ENCODE measurements at regions not wholly inside any gene's neighbourhood (a gene's known extent, or its start where the extent isn't known, plus 50 kb on each side); places are given as distances from the start of the nearest gene placed in this dataset.

DNA sequence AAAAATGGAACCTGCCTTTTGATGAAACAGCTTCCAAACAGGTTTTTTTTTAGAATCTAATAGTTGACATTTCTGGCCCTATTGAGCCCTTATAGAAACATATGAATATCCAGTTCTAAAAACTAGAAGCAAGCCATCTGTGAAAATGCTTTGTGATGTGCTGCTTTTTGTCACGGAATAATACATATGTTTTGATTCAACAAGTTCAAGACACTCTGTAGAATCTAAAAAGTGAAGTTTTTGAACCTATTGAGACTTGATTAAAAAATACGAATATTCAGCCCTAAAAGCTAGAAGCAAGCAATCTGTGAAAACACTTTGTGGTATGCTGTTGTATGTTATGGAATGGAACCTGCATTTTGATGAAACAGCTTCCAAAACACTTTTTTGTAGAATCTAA, 106.7 kb upstream of the VPREB1 start:
- no peak for DNase-seq (ENCODE audit: low read depth in 1 of 2, low spot score in 1 of 2)
- Histone ChIP-seq H3K27me3 (ENCODE audit: insufficient read depth, poor library complexity, severe bottlenecking) (no peaks in the 10 kb centered on the region), H3K4me3 (replicated peaks; ENCODE audit: insufficient read depth, low read length) (no peak overlapping the region), H3K27ac (replicated peaks) (no peak overlapping the region)
- TF ChIP-seq, protein P1, sequence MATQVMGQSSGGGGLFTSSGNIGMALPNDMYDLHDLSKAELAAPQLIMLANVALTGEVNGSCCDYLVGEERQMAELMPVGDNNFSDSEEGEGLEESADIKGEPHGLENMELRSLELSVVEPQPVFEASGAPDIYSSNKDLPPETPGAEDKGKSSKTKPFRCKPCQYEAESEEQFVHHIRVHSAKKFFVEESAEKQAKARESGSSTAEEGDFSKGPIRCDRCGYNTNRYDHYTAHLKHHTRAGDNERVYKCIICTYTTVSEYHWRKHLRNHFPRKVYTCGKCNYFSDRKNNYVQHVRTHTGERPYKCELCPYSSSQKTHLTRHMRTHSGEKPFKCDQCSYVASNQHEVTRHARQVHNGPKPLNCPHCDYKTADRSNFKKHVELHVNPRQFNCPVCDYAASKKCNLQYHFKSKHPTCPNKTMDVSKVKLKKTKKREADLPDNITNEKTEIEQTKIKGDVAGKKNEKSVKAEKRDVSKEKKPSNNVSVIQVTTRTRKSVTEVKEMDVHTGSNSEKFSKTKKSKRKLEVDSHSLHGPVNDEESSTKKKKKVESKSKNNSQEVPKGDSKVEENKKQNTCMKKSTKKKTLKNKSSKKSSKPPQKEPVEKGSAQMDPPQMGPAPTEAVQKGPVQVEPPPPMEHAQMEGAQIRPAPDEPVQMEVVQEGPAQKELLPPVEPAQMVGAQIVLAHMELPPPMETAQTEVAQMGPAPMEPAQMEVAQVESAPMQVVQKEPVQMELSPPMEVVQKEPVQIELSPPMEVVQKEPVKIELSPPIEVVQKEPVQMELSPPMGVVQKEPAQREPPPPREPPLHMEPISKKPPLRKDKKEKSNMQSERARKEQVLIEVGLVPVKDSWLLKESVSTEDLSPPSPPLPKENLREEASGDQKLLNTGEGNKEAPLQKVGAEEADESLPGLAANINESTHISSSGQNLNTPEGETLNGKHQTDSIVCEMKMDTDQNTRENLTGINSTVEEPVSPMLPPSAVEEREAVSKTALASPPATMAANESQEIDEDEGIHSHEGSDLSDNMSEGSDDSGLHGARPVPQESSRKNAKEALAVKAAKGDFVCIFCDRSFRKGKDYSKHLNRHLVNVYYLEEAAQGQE (IDR thresholded peaks at IDR 0.05; ENCODE audit: insufficient replicate concordance, low read depth) = no peak
- TF ChIP-seq SPI1 (IDR thresholded peaks at IDR 0.05; ENCODE audit: borderline replicate concordance, low read depth) = no peak
- TF ChIP-seq, protein P2, sequence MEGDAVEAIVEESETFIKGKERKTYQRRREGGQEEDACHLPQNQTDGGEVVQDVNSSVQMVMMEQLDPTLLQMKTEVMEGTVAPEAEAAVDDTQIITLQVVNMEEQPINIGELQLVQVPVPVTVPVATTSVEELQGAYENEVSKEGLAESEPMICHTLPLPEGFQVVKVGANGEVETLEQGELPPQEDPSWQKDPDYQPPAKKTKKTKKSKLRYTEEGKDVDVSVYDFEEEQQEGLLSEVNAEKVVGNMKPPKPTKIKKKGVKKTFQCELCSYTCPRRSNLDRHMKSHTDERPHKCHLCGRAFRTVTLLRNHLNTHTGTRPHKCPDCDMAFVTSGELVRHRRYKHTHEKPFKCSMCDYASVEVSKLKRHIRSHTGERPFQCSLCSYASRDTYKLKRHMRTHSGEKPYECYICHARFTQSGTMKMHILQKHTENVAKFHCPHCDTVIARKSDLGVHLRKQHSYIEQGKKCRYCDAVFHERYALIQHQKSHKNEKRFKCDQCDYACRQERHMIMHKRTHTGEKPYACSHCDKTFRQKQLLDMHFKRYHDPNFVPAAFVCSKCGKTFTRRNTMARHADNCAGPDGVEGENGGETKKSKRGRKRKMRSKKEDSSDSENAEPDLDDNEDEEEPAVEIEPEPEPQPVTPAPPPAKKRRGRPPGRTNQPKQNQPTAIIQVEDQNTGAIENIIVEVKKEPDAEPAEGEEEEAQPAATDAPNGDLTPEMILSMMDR (IDR thresholded peaks at IDR 0.05; ENCODE audit: insufficient read depth, low read length) = no peak
- no peak for TF ChIP-seq GABPA (IDR thresholded peaks at IDR 0.05; ENCODE audit: low read depth)

DNA sequence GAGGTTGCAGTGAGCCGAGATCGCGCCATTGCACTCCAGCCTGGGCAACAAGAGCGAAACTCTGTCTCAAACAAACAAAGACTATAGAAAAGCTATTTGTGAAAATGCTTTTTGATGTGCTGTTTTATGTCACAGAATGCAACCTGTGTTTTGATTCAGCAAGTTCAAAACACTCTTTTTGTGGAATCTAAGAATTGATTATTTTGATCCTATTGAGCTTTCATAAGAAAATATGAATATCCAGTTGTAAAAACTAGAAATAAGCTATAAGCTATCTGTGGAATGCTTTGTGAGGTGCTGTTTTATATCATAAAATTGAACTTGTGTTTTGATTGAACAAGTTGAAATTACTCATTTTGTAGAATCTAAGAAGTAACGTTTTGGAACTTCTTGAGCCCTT, 110.7 kb upstream of the VPREB1 start:
- TF ChIP-seq, protein P1 (IDR thresholded peaks at IDR 0.05; ENCODE audit: insufficient replicate concordance, low read depth) = no peak
- no peak for TF ChIP-seq GABPA (IDR thresholded peaks at IDR 0.05; ENCODE audit: low read depth)
- no peak for TF ChIP-seq SPI1 (IDR thresholded peaks at IDR 0.05; ENCODE audit: borderline replicate concordance, low read depth)
- TF ChIP-seq POLR2AphosphoS5 (IDR thresholded peaks at IDR 0.05; ENCODE audit: low read depth) = no peak
- TF ChIP-seq, protein P2 (IDR thresholded peaks at IDR 0.05; ENCODE audit: insufficient read depth, low read length) = no peak
- H3K27me3 ChIP-seq (ENCODE audit: insufficient read depth, poor library complexity, severe bottlenecking) = no peaks in the 10 kb centered on the region

DNA sequence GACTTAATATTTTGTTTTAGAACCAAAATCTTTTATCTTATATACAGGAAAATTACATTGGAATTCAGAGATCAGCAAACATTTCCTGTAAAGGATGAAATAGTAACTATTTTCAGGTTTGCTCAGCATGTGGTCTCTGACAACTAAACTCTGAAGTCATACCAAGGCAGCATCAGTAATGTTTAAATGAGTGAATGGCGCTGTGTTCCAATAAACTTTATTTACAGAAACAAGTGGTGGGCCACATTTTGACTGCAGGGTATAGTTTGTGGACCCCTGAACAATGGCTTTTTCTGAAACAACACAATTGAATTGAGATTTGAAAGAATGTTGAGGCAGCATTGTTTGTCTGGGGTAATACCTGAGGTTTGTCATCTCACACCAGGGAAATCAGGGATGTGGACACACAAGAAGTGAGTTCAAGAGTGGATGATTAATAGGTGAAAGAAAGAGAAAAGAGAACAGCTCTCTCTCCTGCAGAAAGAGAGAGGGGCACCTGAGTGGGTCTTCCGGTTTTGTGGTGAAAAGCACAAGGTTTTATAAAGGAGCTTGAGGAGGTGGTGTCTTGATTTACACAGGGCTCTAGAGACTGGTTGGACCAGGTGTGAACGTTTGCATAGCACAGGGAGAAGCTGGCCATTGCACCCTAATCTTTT, 113.5 kb upstream of the VPREB1 start:
- Histone ChIP-seq H3K27ac (replicated peaks) (no peak overlapping the region), H3K4me3 (replicated peaks; ENCODE audit: insufficient read depth, low read length) (no peak overlapping the region), H3K27me3 (ENCODE audit: insufficient read depth, poor library complexity, severe bottlenecking) (no peaks in the 10 kb centered on the region)
- TF ChIP-seq, protein P1 (IDR thresholded peaks at IDR 0.05; ENCODE audit: insufficient replicate concordance, low read depth) = no peak
- TF ChIP-seq, protein P2 (IDR thresholded peaks at IDR 0.05; ENCODE audit: insufficient read depth, low read length) = no peak
- no peak for TF ChIP-seq SPI1 (IDR thresholded peaks at IDR 0.05; ENCODE audit: borderline replicate concordance, low read depth)
- no peak for TF ChIP-seq GABPA (IDR thresholded peaks at IDR 0.05; ENCODE audit: low read depth)
- no peak for TF ChIP-seq POLR2AphosphoS5 (IDR thresholded peaks at IDR 0.05; ENCODE audit: low read depth)
- DNase-seq (ENCODE audit: low read depth in 1 of 2, low spot score in 1 of 2) = no peak

More for the DNA sequence above, 110.7 kb upstream of the VPREB1 start:
- H3K4me3 ChIP-seq (replicated peaks; ENCODE audit: insufficient read depth, low read length) = no peak overlapping the region
- no peak for DNase-seq (ENCODE audit: low read depth in 1 of 2, low spot score in 1 of 2)
- H3K27ac ChIP-seq (replicated peaks) = no peak overlapping the region
